ENCODE measurements at regions not wholly inside any gene's neighbourhood (a gene's known extent, or its start where the extent isn't known, plus 50 kb on each side); places are given as distances from the start of the nearest gene placed in this dataset.
"Not testable (repeated sequence)": the region's sequence is repeated elsewhere in the genome, so short reads cannot be mapped to it uniquely, and the experiment has no call there.

GRCh38 chr20:1825507-1825906 lies 69.7 kb upstream of the SIRPA start:
- no peak for DNase-seq

- no peak for DNase-seq
Observed at GRCh38 chr20:1824834-1825233, 70.4 kb upstream of the SIRPA start.

- no peak for DNase-seq
Observed at GRCh38 chr20:1824181-1824580, 71.0 kb upstream of the SIRPA start.

- DNase-seq = peak in 1 of 2 donors; percentile 29
Observed at GRCh38 chr20:1823450-1823844, 71.8 kb upstream of the SIRPA start.

GRCh38 chr20:1822564-1823449 lies 72.4 kb upstream of the SIRPA start:
- DNase-seq = no peak

- DNase-seq = peak; percentile 8 to 74
Observed at GRCh38 chr20:1820138-1821079, 74.8 kb upstream of the SIRPA start.

- peak in 1 of 2 donors; percentile 40 for DNase-seq
Observed at GRCh38 chr20:1819311-1820137, 75.7 kb upstream of the SIRPA start.

- DNase-seq = no peak
Observed at GRCh38 chr20:1818895-1819294, 76.3 kb upstream of the SIRPA start.

- no peak for DNase-seq
Observed at GRCh38 chr20:1818247-1818840, 76.9 kb upstream of the SIRPA start.

GRCh38 chr20:1817577-1818211 lies 77.5 kb upstream of the SIRPA start:
- DNase-seq = no peak

- DNase-seq = no peak
Observed at GRCh38 chr20:1816384-1817381, 78.5 kb upstream of the SIRPA start.

- no peak for DNase-seq
Observed at GRCh38 chr20:1815502-1816085, 79.6 kb upstream of the SIRPA start.

GRCh38 chr20:1814861-1815260 lies 80.3 kb upstream of the SIRPA start:
- not testable (repeated sequence) for DNase-seq

GRCh38 chr20:1813674-1814635 lies 81.3 kb upstream of the SIRPA start:
- no peak for DNase-seq

GRCh38 chr20:1813101-1813529 lies 82.1 kb upstream of the SIRPA start:
- no peak for DNase-seq

- DNase-seq = no peak
Observed at GRCh38 chr20:1811621-1812498, 83.3 kb upstream of the SIRPA start.

GRCh38 chr20:1810926-1811620 lies 84.1 kb upstream of the SIRPA start:
- DNase-seq = peak in 1 of 2 donors; percentile 28

Data from CD4-positive, alpha-beta T cell treated with Interleukin-1 beta for 1 hour (primary cell).